ENCODE measurements at regions not wholly inside any gene's neighbourhood (a gene's known extent, or its start where the extent isn't known, plus 50 kb on each side); places are given as distances from the start of the nearest gene placed in this dataset.
A peak's percentile ranks its signal among the peaks of the same experiment; 100 is the strongest.

GRCh38 chr15:31456354-31457060 lies 129.9 kb downstream of the KLF13 start:
- no peak for DNase-seq

- DNase-seq: no peak
Observed at GRCh38 chr15:31457161-31457560, 130.5 kb downstream of the KLF13 start.

GRCh38 chr15:31457631-31458526 lies 131.2 kb downstream of the KLF13 start:
- peak; percentile 58 for DNase-seq

- no peak for DNase-seq
Observed at GRCh38 chr15:31458596-31459399, 132.2 kb downstream of the KLF13 start.

GRCh38 chr15:31459400-31459748 lies 132.7 kb downstream of the KLF13 start:
- no peak for DNase-seq

- no peak for DNase-seq
Observed at GRCh38 chr15:31461375-31461774, 134.7 kb downstream of the KLF13 start.

- no peak for DNase-seq
Observed at GRCh38 chr15:31461911-31462480, 135.4 kb downstream of the KLF13 start.

- DNase-seq: no peak
Observed at GRCh38 chr15:31463521-31464102, 137.0 kb downstream of the KLF13 start.

GRCh38 chr15:31464216-31465082 lies 137.8 kb downstream of the KLF13 start:
- DNase-seq: no peak

GRCh38 chr15:31465083-31465955 lies 138.7 kb downstream of the KLF13 start:
- no peak for DNase-seq

- no peak for DNase-seq
Observed at GRCh38 chr15:31467361-31467760, 140.7 kb downstream of the KLF13 start.

- DNase-seq: no peak
Observed at GRCh38 chr15:31468911-31469785, 142.5 kb downstream of the KLF13 start.

- DNase-seq: no peak
Observed at GRCh38 chr15:31469786-31470525, 143.3 kb downstream of the KLF13 start.

- DNase-seq: no peak
Observed at GRCh38 chr15:31470756-31471155, 144.1 kb downstream of the KLF13 start.

- DNase-seq: peak; percentile 82
Observed at GRCh38 chr15:31471731-31472430, 145.2 kb downstream of the KLF13 start.

- DNase-seq: peak; percentile 50
Observed at GRCh38 chr15:31472636-31473384, 146.2 kb downstream of the KLF13 start.

- no peak for DNase-seq
Observed at GRCh38 chr15:31473385-31474058, 146.9 kb downstream of the KLF13 start.

All from NCI-H226 (cell line).